ENCODE measurements at regions not wholly inside any gene's neighbourhood (a gene's known extent, or its start where the extent isn't known, plus 50 kb on each side); places are given as distances from the start of the nearest gene placed in this dataset.

DNA sequence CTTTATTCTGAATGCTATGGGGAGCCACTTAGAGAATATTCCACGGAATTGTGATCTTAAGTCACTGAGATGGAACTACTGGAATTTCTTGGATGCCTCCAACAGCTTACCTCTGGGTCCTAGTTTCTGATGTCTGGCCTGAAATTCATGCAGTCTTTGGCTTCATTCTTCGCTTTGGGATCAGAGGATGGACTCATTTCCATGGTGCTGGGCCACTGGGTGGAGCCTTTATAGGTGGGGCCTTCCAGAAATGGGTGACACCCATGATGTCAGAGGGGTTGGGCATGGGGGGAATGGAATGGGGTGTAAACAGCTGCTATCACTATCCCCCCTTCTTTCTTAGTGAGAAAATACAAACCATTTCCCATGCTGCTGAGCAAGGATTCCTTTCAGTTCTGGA is 73.7 kb upstream of the FGGY start:
- no peak overlapping the region for H3K4me2 ChIP-seq (ENCODE audit: low read length)
- H3K79me2 ChIP-seq (replicated peaks; ENCODE audit: insufficient read depth, low read length), result no peaks in the 10 kb centered on the region
- no peaks in the 10 kb centered on the region for H3K27me3 ChIP-seq (ENCODE audit: insufficient read depth, low read depth, low read length)
- no peak overlapping the region for H3K9ac ChIP-seq (ENCODE audit: low read length)
- no peaks in the 10 kb centered on the region for H3K36me3 ChIP-seq (ENCODE audit: insufficient read depth, low read length)
- H3F3A ChIP-seq (ENCODE audit: insufficient read depth, low read length, poor library complexity, severe bottlenecking), result no peaks in the 10 kb centered on the region
- TF ChIP-seq SMC3 (conservative IDR thresholded peaks at IDR 0.05; ENCODE audit: poor library complexity) (no peak), RAD21 (conservative IDR thresholded peaks at IDR 0.05) (no peak)
- TF ChIP-seq, protein P1, sequence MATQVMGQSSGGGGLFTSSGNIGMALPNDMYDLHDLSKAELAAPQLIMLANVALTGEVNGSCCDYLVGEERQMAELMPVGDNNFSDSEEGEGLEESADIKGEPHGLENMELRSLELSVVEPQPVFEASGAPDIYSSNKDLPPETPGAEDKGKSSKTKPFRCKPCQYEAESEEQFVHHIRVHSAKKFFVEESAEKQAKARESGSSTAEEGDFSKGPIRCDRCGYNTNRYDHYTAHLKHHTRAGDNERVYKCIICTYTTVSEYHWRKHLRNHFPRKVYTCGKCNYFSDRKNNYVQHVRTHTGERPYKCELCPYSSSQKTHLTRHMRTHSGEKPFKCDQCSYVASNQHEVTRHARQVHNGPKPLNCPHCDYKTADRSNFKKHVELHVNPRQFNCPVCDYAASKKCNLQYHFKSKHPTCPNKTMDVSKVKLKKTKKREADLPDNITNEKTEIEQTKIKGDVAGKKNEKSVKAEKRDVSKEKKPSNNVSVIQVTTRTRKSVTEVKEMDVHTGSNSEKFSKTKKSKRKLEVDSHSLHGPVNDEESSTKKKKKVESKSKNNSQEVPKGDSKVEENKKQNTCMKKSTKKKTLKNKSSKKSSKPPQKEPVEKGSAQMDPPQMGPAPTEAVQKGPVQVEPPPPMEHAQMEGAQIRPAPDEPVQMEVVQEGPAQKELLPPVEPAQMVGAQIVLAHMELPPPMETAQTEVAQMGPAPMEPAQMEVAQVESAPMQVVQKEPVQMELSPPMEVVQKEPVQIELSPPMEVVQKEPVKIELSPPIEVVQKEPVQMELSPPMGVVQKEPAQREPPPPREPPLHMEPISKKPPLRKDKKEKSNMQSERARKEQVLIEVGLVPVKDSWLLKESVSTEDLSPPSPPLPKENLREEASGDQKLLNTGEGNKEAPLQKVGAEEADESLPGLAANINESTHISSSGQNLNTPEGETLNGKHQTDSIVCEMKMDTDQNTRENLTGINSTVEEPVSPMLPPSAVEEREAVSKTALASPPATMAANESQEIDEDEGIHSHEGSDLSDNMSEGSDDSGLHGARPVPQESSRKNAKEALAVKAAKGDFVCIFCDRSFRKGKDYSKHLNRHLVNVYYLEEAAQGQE (IDR thresholded peaks at IDR 0.05; ENCODE audit: borderline replicate concordance), result no peak
- H3K4me3 ChIP-seq (ENCODE audit: low read length), result no peak overlapping the region
- no peaks in the 10 kb centered on the region for H4K20me1 ChIP-seq (ENCODE audit: insufficient read depth)
- no peak overlapping the region for H2AFZ ChIP-seq (ENCODE audit: low read depth, low read length)
- H3K27ac ChIP-seq (ENCODE audit: low read length), result no peak overlapping the region
- H3K9me2 ChIP-seq (ENCODE audit: insufficient read depth, low read length), result no peaks in the 10 kb centered on the region
- H3K9me3 ChIP-seq (ENCODE audit: low read length), result no peaks in the 10 kb centered on the region

GRCh38 chr1:59223989-59224634 is 72.8 kb upstream of the FGGY start:
- no peak overlapping the region for H3K4me2 ChIP-seq (ENCODE audit: low read length)
- H2AFZ ChIP-seq (ENCODE audit: low read depth, low read length), result no peak overlapping the region
- H3K79me2 ChIP-seq (replicated peaks; ENCODE audit: insufficient read depth, low read length), result no peaks in the 10 kb centered on the region
- H3K9ac ChIP-seq (ENCODE audit: low read length), result no peak overlapping the region
- no peaks in the 10 kb centered on the region for H4K20me1 ChIP-seq (ENCODE audit: insufficient read depth)
- H3F3A ChIP-seq (ENCODE audit: insufficient read depth, low read length, poor library complexity, severe bottlenecking), result no peaks in the 10 kb centered on the region
- no peaks in the 10 kb centered on the region for H3K9me3 ChIP-seq (ENCODE audit: low read length)
- no peaks in the 10 kb centered on the region for H3K9me2 ChIP-seq (ENCODE audit: insufficient read depth, low read length)
- H3K27ac ChIP-seq (ENCODE audit: low read length), result no peak overlapping the region
- H3K27me3 ChIP-seq (ENCODE audit: insufficient read depth, low read depth, low read length), result no peaks in the 10 kb centered on the region
- H3K36me3 ChIP-seq (ENCODE audit: insufficient read depth, low read length), result no peaks in the 10 kb centered on the region
- TF ChIP-seq MXI1 (conservative IDR thresholded peaks at IDR 0.05; ENCODE audit: poor library complexity, severe bottlenecking) (no peak), EP300 (conservative IDR thresholded peaks at IDR 0.05; ENCODE audit: poor library complexity, severe bottlenecking) (no peak), SMC3 (conservative IDR thresholded peaks at IDR 0.05; ENCODE audit: poor library complexity) (no peak), CTCF (IDR thresholded peaks at IDR 0.05; ENCODE audit: poor library complexity, severe bottlenecking) (no peak), RAD21 (conservative IDR thresholded peaks at IDR 0.05) (no peak), TAF1 (IDR thresholded peaks at IDR 0.05; ENCODE audit: low read depth) (no peak), EZH2 (IDR thresholded peaks at IDR 0.05; ENCODE audit: borderline replicate concordance, insufficient read depth, low read length, poor library complexity, severe bottlenecking) (no peak), POLR2AphosphoS5 (IDR thresholded peaks at IDR 0.05) (no peak)
- TF ChIP-seq, protein P1 (IDR thresholded peaks at IDR 0.05; ENCODE audit: borderline replicate concordance), result no peak
- no peak overlapping the region for H3K4me3 ChIP-seq (ENCODE audit: low read length)
